GM23248 (cell line): ENCODE measurements at regions not wholly inside any gene's neighbourhood (a gene's known extent, or its start where the extent isn't known, plus 50 kb on each side); places are given as distances from the start of the nearest gene placed in this dataset.

Source experiments
- DNase-seq: peaks from one replicate; pipeline ENCODE4 v3.0.0-alpha.2; 2015
- H2AFZ ChIP-seq: fragments of 200-600 bp; sonication (generic); 2 replicates; pipeline ENCODE4 v1.6.1; 2016; ENCODE audit warnings: antibody characterized with exemption
- H3F3A ChIP-seq: fragments of 200-600 bp; sonication (generic); 2 replicates; pipeline ENCODE4 v1.6.1; 2016; ENCODE audit warnings: mild to moderate bottlenecking, antibody characterized with exemption, mixed run types; ENCODE audit not compliant: insufficient read depth
- H3K27ac ChIP-seq: fragments of 200-600 bp; sonication (generic); 2 replicates; pipeline ENCODE4 v1.5.1; 2016; ENCODE audit warnings: mild to moderate bottlenecking
- H3K27me3 ChIP-seq: fragments of 200-600 bp; sonication (generic); replicated peaks from 2 replicates; pipeline ENCODE4 v1.6.1; 2016; ENCODE audit warnings: mild to moderate bottlenecking; ENCODE audit not compliant: insufficient read depth
- H3K36me3 ChIP-seq: fragments of 200-600 bp; sonication (generic); 2 replicates; pipeline ENCODE4 v1.6.1; 2016; ENCODE audit warnings: low read depth, mild to moderate bottlenecking
- H3K4me1 ChIP-seq: fragments of 200-600 bp; sonication (generic); 2 replicates; pipeline ENCODE4 v1.6.1; 2016; ENCODE audit warnings: mild to moderate bottlenecking; ENCODE audit not compliant: insufficient read depth
- H3K4me2 ChIP-seq: fragments of 200-600 bp; sonication (generic); one replicate; pipeline ENCODE4 v1.6.1; 2016; ENCODE audit warnings: mild to moderate bottlenecking; ENCODE audit not compliant: unreplicated experiment
- H3K4me3 ChIP-seq: fragments of 200-600 bp; sonication (generic); 2 replicates; pipeline ENCODE4 v1.5.1; 2016; ENCODE audit warnings: mild to moderate bottlenecking
- H3K79me2 ChIP-seq: fragments of 200-600 bp; sonication (generic); 2 replicates; pipeline ENCODE4 v1.6.1; 2016; ENCODE audit warnings: mild to moderate bottlenecking; ENCODE audit not compliant: insufficient read depth
- H3K9ac ChIP-seq: fragments of 200-600 bp; sonication (generic); 2 replicates; pipeline ENCODE4 v1.6.1; 2016; ENCODE audit warnings: mild to moderate bottlenecking
- H3K9me2 ChIP-seq: fragments of 200-600 bp; sonication (generic); 2 replicates; pipeline ENCODE4 v1.6.1; 2016; ENCODE audit warnings: mixed run types, mild to moderate bottlenecking, moderate library complexity; ENCODE audit not compliant: insufficient read depth
- H3K9me3 ChIP-seq: fragments of 200-600 bp; sonication (generic); one replicate; pipeline ENCODE4 v1.6.1; 2017; ENCODE audit warnings: low read depth
- H4K20me1 ChIP-seq: fragments of 200-600 bp; sonication (generic); 2 replicates; pipeline ENCODE4 v1.6.0; 2016; ENCODE audit not compliant: insufficient read depth
- EZH2 ChIP-seq: fragments of 200-600 bp; sonication (generic); IDR thresholded peaks from 2 replicates; pipeline ENCODE4 v1.6.1; 2018; ENCODE audit warnings: antibody characterized with exemption, mild to moderate bottlenecking; ENCODE audit not compliant: insufficient read depth, poor library complexity, severe bottlenecking
- EZH2phosphoT487 ChIP-seq: fragments of 200-600 bp; sonication (generic); IDR thresholded peaks from 2 replicates; pipeline ENCODE4 v1.6.1; 2018; ENCODE audit warnings: antibody characterized with exemption, moderate library complexity, mild to moderate bottlenecking, low read depth; ENCODE audit not compliant: insufficient read depth
- WGBS, 2 experiments: methylation state at CpG; one replicate each; pipeline ENCODE4 v1.1.6; 2015 to 2017; ENCODE audit warnings: low lambda C conversion rate in 2 of 2, low coverage in 1 of 2; ENCODE audit errors: missing lambda C conversion rate in 2 of 2; 5-methylcytosine and 5-hydroxymethylcytosine counted together
- in situ Hi-C: fragments of 300-500 bp; cut with MboI; formaldehyde crosslinking; loops from 2 replicates; pipeline ENCODE4 v1.15.0; 2020

GRCh38 chr16:55388131-55388862, 64.3 kb downstream of the IRX6 start:
- H3K9me3 ChIP-seq, result no peaks in the 10 kb centered on the region
- H3K9ac ChIP-seq, result no peak overlapping the region
- no peaks in the 10 kb centered on the region for H3K9me2 ChIP-seq
- no peaks in the 10 kb centered on the region for H4K20me1 ChIP-seq
- no peaks in the 10 kb centered on the region for H3K4me1 ChIP-seq
- H3F3A ChIP-seq, result no peaks in the 10 kb centered on the region
- in situ Hi-C loops, result no loop called here
- H3K27me3 ChIP-seq, result peaks cover 6% of the 10 kb centered on the region
- TF ChIP-seq EZH2phosphoT487 (no peak), EZH2 (no peak)
- DNase-seq, result no peak
- no peaks in the 10 kb centered on the region for H3K79me2 ChIP-seq
- no peaks in the 10 kb centered on the region for H3K36me3 ChIP-seq
- WGBS, 2 experiments, result 68 to 71% methylated on average over 5 of the region's 5 CpGs
- no peak overlapping the region for H2AFZ ChIP-seq
- H3K27ac ChIP-seq, result no peak overlapping the region
- H3K4me3 ChIP-seq, result no peak overlapping the region
- H3K4me2 ChIP-seq, result no peak overlapping the region

GRCh38 chr16:55389426-55390073, 65.5 kb downstream of the IRX6 start:
- in situ Hi-C loops, result no loop called here
- TF ChIP-seq EZH2 (no peak), EZH2phosphoT487 (no peak)
- WGBS, 2 experiments, result 38 to 39% methylated on average over 9 of the region's 9 CpGs

GRCh38 chr16:55390630-55391237, 66.7 kb downstream of the IRX6 start:
- WGBS, 2 experiments, result 66 to 72% methylated on average over 8 of the region's 8 CpGs
- H4K20me1 ChIP-seq, result no peaks in the 10 kb centered on the region
- TF ChIP-seq EZH2 (no peak), EZH2phosphoT487 (no peak)
- no peaks in the 10 kb centered on the region; the same call in 1 of the 2 replicates for H3K27me3 ChIP-seq
- no peaks in the 10 kb centered on the region for H3K79me2 ChIP-seq
- no peak overlapping the region for H3K4me3 ChIP-seq
- H3K9me2 ChIP-seq, result no peaks in the 10 kb centered on the region
- H3K9me3 ChIP-seq, result no peaks in the 10 kb centered on the region
- H2AFZ ChIP-seq, result no peak overlapping the region
- no peaks in the 10 kb centered on the region for H3K4me1 ChIP-seq
- H3K27ac ChIP-seq, result no peak overlapping the region
- no peak overlapping the region for H3K9ac ChIP-seq
- DNase-seq, result no peak
- in situ Hi-C loops, result no loop called here
- no peaks in the 10 kb centered on the region for H3F3A ChIP-seq
- H3K36me3 ChIP-seq, result no peaks in the 10 kb centered on the region
- no peak overlapping the region for H3K4me2 ChIP-seq

More at GRCh38 chr16:55389426-55390073, 65.5 kb downstream of the IRX6 start:
- H3K4me2 ChIP-seq, result no peak overlapping the region
- H3K9me2 ChIP-seq, result no peaks in the 10 kb centered on the region
- DNase-seq, result no peak
- no peaks in the 10 kb centered on the region for H3F3A ChIP-seq
- H3K27ac ChIP-seq, result no peak overlapping the region
- no peaks in the 10 kb centered on the region for H3K9me3 ChIP-seq
- no peaks in the 10 kb centered on the region for H3K4me1 ChIP-seq
- H2AFZ ChIP-seq, result no peak overlapping the region
- H3K79me2 ChIP-seq, result no peaks in the 10 kb centered on the region
- H3K4me3 ChIP-seq, result no peak overlapping the region
- no peaks in the 10 kb centered on the region for H4K20me1 ChIP-seq
- H3K36me3 ChIP-seq, result no peaks in the 10 kb centered on the region
- no peaks in the 10 kb centered on the region; the same call in 1 of the 2 replicates for H3K27me3 ChIP-seq
- no peak overlapping the region for H3K9ac ChIP-seq

- Histone ChIP-seq H3F3A (no peaks in the 10 kb centered on the region), H3K79me2 (no peaks in the 10 kb centered on the region), H3K4me3 (no peak overlapping the region), H3K4me2 (no peak overlapping the region), H2AFZ (no peak overlapping the region), H3K9ac (no peak overlapping the region), H3K9me3 (no peaks in the 10 kb centered on the region), H3K36me3 (no peaks in the 10 kb centered on the region), H3K27ac (no peak overlapping the region), H3K27me3 (no peaks in the 10 kb centered on the region; the same call in 1 of the 2 replicates), H3K9me2 (no peaks in the 10 kb centered on the region), H4K20me1 (no peaks in the 10 kb centered on the region), H3K4me1 (no peaks in the 10 kb centered on the region)
- TF ChIP-seq EZH2phosphoT487 (no peak), EZH2 (no peak)
- DNase-seq, result no peak
- in situ Hi-C loops, result no loop called here
- 0 to 7% methylated on average over 2 of the region's 2 CpGs for WGBS, 2 experiments
Observed at GRCh38 chr16:55391760-55392375, 67.9 kb downstream of the IRX6 start.
